Psoas muscle (tissue), 7 donors: ENCODE measurements at regions not wholly inside any gene's neighbourhood (a gene's known extent, or its start where the extent isn't known, plus 50 kb on each side); places are given as distances from the start of the nearest gene placed in this dataset.

Source experiments
- ATAC-seq, 4 donors: fragments of 200-7000 bp; cut with Tn5 transposase; one replicate each; pipeline ENCODE4 v1.9.1; 2020; ENCODE audit warnings: moderate library complexity in 3 of 4, mild to moderate bottlenecking in 2 of 4
- DNase-seq, 2 donors: peaks; one replicate each; pipeline ENCODE4 v3.0.0-alpha.2; 2020
- H3K27ac ChIP-seq: fragments of 200-600 bp; one replicate; pipeline ENCODE4 v1.8.0; 2022
- H3K27me3 ChIP-seq, 3 donors: fragments of 200-600 bp in 1 of 3; one replicate each; pipeline versions ENCODE4 v1.6.1 to v1.8.0; 2013 to 2022; ENCODE audit warnings: low read length in 2 of 3, mild to moderate bottlenecking in 2 of 3, moderate library complexity in 1 of 3; ENCODE audit not compliant: insufficient read depth in 3 of 3
- H3K36me3 ChIP-seq, 2 donors: fragments of 200-600 bp in 1 of 2; one replicate each; pipeline versions ENCODE4 v1.6.1 to v1.8.0; 2013 to 2022; ENCODE audit warnings: low read depth in 1 of 2, mild to moderate bottlenecking in 1 of 2, moderate library complexity in 1 of 2; ENCODE audit not compliant: insufficient read depth in 1 of 2
- H3K4me1 ChIP-seq: fragments of 200-600 bp; one replicate; pipeline ENCODE4 v1.8.0; 2022
- H3K4me3 ChIP-seq: fragments of 200-600 bp; one replicate; pipeline ENCODE4 v1.8.0; 2022; ENCODE audit warnings: mild to moderate bottlenecking
- H3K9me3 ChIP-seq: fragments of 200-600 bp; one replicate; pipeline ENCODE4 v1.8.0; 2022
- WGBS, 3 donors: extraction: QIAGEN DNeasy Blood & Tissue Kit; methylation state at CpG; one replicate each; pipeline versions ENCODE4 v1.1.6 to v1.1.7; 2013; 5-methylcytosine and 5-hydroxymethylcytosine counted together
- intact Hi-C, 2 donors: fragments of 100-400 bp; cut with DNase I; formaldehyde crosslinking; loops; one replicate each; pipeline versions ENCODE4 v1.11.0 to v1.14.2; 2022
- TF ChIP-seq, protein P1 (sequence below): fragments of 200-600 bp; IDR thresholded peaks from one replicate; pipeline ENCODE4 v1.8.0; 2022; ENCODE audit warnings: antibody characterized with exemption
- donor health status: healthy with polysubstance abuse.
- donor health status: DM: no; HTN: no; CAD: no; lungs with moderate emphysema.
- donor health status: Bipolar disorder and iron deficiency.
- donor health status: healthy.
- donor health status: DM: yes; HTN: yes; CAD: no.
- donor health status: DM: no; HTN: no; CAD: no.
- donor health status: DM: yes; HTN: yes; CAD: no.

DNA sequence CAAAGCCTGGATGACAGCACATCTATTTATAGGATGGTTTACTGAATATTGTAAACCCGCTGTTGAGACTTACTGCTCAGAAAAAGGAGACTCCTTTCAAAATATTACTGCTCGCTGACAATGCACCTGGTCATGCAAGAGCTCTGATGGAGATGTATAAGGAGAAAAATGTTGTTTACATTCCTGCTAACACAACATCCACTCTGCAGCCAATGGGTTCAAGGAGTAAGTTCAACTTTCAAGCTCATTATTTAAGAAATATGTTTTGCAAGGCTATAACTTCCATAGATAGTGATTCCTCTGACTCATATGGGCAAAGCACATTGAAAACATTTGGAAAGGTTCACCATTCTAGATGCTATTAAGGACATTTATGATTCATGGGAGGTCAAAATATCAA lies 201.7 kb downstream of the SNAPC1 start:
- intact Hi-C loops = no loop called here
- WGBS, 3 donors = 83 to 93% (median 84%) methylated on average over 2 of the region's 2 CpGs
- no peaks in the 10 kb centered on the region for H3K4me1 ChIP-seq
- ATAC-seq = no peak
- H3K27ac ChIP-seq = no peak overlapping the region
- TF ChIP-seq, protein P1, sequence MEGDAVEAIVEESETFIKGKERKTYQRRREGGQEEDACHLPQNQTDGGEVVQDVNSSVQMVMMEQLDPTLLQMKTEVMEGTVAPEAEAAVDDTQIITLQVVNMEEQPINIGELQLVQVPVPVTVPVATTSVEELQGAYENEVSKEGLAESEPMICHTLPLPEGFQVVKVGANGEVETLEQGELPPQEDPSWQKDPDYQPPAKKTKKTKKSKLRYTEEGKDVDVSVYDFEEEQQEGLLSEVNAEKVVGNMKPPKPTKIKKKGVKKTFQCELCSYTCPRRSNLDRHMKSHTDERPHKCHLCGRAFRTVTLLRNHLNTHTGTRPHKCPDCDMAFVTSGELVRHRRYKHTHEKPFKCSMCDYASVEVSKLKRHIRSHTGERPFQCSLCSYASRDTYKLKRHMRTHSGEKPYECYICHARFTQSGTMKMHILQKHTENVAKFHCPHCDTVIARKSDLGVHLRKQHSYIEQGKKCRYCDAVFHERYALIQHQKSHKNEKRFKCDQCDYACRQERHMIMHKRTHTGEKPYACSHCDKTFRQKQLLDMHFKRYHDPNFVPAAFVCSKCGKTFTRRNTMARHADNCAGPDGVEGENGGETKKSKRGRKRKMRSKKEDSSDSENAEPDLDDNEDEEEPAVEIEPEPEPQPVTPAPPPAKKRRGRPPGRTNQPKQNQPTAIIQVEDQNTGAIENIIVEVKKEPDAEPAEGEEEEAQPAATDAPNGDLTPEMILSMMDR = no peak
- no peaks in the 10 kb centered on the region for H3K36me3 ChIP-seq
- no peak overlapping the region for H3K4me3 ChIP-seq
- H3K27me3 ChIP-seq = no peaks in the 10 kb centered on the region
- no peak for DNase-seq
- no peaks in the 10 kb centered on the region for H3K9me3 ChIP-seq

DNA sequence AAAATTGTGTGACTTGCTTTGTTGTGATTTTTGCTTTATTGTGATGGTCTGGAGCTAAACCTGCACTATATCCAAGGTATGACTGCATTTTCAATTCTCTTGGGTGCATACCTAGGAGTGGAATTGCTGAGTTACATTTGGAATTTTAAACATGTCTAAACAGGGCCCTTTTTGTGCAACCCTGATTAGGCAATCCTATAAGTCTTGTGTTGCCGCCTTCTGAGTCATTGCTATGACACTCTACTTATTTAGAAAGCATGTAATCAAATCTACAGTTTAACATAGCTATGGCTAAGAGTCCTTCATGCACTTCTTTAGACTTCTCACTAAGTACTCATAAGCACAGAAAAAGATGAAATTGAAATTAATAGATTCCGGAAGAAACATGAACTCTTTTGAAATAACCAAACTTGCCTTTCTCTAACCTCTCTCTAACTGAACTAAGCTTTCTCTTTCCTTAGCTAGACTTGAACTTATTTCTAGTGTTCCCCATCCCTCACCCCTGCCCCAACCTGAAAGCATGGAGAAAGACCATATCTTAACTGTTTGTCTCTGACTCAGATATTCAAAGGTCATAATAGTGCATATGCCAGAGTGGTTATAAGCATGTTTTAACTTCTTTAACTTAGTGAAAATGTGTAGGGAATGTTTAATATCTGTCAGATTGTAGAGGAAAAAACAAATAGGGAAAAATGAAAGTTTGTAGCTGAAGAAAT lies 203.0 kb downstream of the SNAPC1 start:
- DNase-seq (no peak), ATAC-seq (no peak)
- no peak overlapping the region for H3K27ac ChIP-seq
- H3K4me3 ChIP-seq = no peak overlapping the region
- no peaks in the 10 kb centered on the region for H3K27me3 ChIP-seq
- no peaks in the 10 kb centered on the region for H3K4me1 ChIP-seq
- 86 to 95% (median 94%) methylated on average over 2 of the region's 2 CpGs for WGBS, 3 donors
- intact Hi-C loops = no loop called here
- no peaks in the 10 kb centered on the region for H3K36me3 ChIP-seq
- TF ChIP-seq, protein P1 = no peak
- no peaks in the 10 kb centered on the region for H3K9me3 ChIP-seq

DNA sequence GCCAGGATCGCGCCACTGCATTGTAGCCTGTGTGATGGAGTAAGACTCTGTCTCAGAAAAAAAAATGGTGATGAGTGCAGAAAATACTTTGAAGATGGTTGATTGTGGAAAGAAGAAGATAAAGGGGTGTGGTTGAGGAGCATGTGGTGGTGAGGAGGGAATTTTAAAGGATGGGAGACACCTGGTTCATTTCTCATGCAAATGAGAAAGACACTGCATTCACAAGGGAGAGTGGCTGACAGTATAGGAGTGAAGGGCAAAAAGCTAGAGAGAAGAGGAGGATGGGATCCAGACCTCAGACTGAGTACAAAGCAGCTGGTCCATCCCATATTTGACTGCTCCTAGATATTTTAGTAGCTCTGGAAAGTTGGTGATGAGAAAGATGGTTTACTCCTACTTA lies 206.0 kb downstream of the SNAPC1 start:
- TF ChIP-seq, protein P1 = no peak
- H3K27ac ChIP-seq = no peak overlapping the region
- H3K4me3 ChIP-seq = no peak overlapping the region
- DNase-seq = no peak
- no peaks in the 10 kb centered on the region for H3K4me1 ChIP-seq
- H3K27me3 ChIP-seq = no peaks in the 10 kb centered on the region
- no peaks in the 10 kb centered on the region for H3K36me3 ChIP-seq
- intact Hi-C loops = no loop called here
- no peak for ATAC-seq
- WGBS, 3 donors = 94 to 100% (median 95%) methylated on average over 2 of the region's 2 CpGs
- no peaks in the 10 kb centered on the region for H3K9me3 ChIP-seq

DNA sequence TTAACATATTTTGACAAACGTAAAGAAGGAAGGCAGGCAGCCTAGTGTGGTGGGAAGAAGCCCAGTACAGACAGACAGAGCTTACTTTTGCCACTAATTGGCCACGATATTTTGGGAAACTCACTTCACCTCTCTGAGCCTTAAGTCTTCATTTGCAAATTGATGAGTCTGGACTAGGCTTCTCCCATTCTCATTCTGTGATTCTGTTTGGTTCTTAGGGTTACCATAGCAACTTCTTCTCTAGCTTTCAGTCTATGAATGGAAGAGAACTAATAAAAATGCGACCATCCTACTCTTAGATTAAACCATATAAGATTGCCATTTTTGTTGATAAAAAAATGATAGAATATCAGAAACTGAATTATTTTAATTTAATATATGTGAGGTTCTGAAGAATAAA lies 210.5 kb downstream of the SNAPC1 start:
- intact Hi-C loops = no loop called here
- no peak for ATAC-seq
- Histone ChIP-seq H3K36me3 (no peaks in the 10 kb centered on the region), H3K9me3 (no peaks in the 10 kb centered on the region), H3K4me1 (no peaks in the 10 kb centered on the region), H3K27ac (no peak overlapping the region), H3K4me3 (no peak overlapping the region), H3K27me3 (no peaks in the 10 kb centered on the region)
- no peak for DNase-seq
- TF ChIP-seq, protein P1 = no peak
- WGBS, 3 donors = 74 to 86% (median 79%) methylated on average over 3 of the region's 3 CpGs

DNA sequence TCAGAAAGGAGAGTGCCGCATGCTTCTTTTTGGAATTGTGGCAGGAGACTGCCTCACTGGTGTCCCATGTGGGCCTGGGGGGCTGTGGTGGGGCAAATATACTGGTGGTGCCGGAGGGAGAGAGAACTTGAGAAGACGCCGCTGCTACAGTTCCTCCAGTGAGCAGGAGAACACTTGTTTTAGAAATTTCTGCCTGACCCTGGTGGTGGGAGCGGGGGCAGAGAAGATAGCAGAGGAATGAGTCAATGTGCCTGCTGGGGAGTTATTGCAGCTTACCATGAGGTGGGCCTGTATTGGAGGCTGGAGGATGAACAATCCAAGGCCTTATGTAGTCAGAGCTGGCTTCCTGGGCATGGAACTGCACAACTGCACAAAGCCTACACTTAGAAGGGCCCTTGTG lies 211.8 kb downstream of the SNAPC1 start:
- H3K27ac ChIP-seq = no peak overlapping the region
- no peaks in the 10 kb centered on the region for H3K4me1 ChIP-seq
- no peaks in the 10 kb centered on the region for H3K9me3 ChIP-seq
- no peaks in the 10 kb centered on the region for H3K36me3 ChIP-seq
- no peak overlapping the region for H3K4me3 ChIP-seq
- TF ChIP-seq, protein P1 = no peak
- no peaks in the 10 kb centered on the region for H3K27me3 ChIP-seq
- intact Hi-C loops = no loop called here
- no peak for ATAC-seq
- DNase-seq = no peak
- 89 to 93% (median 91%) methylated on average over 5 of the region's 5 CpGs for WGBS, 3 donors
